T47D (cell line): ENCODE measurements at regions not wholly inside any gene's neighbourhood (a gene's known extent, or its start where the extent isn't known, plus 50 kb on each side); places are given as distances from the start of the nearest gene placed in this dataset.

ENCODE experiments used
- DNase-seq, 2 experiments: peaks; one replicate each; pipeline versions ENCODE4 v3.0.0 to v3.0.0-alpha.2; 2011 to 2012; ENCODE audit warnings: low read depth in 1 of 2, low spot score in 1 of 2
- JUND ChIP-seq: IDR thresholded peaks from 2 replicates; pipeline ENCODE4 v1.6.1; 2012; ENCODE audit warnings: low read depth
- in situ Hi-C: cut with HindIII; loops from 2 replicates; pipeline ENCODE4 v1.10.0; 2016; ENCODE audit warnings: low sequenced_read_pairs, low pct_unique_long_range_greater_than_20kb

DNA sequence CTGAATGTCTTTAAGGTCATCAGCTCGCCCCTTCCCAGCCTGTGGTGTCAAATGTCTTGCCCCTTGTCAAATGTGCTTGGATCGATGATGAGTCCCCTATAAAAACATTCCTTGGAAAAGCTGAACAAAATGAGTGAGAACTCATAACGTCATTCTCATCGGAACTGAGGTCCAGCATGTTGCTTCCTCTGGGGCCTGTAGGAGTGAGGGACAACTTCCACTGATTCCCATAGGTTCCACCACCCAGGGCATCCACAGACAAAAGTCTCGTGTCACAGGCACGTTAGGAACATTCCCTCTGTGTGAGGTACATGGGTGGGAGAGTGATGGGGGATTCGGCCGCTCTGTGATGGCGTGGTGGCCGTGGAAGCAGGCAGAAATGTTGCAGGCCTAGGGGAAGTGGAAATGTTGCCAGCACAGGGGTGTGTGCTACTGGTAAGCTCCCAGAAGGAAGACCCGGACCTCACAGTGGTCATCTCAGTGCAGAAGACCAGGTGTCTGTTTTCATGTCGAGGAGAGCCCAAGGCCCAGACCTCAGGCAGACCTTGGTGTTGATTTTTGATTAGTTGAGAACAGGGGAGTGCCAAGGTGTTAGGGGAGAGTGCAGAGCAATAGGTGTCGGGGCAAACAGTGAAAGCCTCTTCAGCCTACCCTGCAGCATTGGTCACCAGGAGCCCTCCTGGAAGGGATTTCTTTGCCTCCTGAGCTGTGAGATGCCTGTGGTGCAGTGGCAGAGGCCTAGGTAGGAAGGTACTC lies 96.8 kb downstream of the SNRPN start:
- no peak for TF ChIP-seq JUND
- no peak for DNase-seq
- in situ Hi-C loops: no loop called here

DNA sequence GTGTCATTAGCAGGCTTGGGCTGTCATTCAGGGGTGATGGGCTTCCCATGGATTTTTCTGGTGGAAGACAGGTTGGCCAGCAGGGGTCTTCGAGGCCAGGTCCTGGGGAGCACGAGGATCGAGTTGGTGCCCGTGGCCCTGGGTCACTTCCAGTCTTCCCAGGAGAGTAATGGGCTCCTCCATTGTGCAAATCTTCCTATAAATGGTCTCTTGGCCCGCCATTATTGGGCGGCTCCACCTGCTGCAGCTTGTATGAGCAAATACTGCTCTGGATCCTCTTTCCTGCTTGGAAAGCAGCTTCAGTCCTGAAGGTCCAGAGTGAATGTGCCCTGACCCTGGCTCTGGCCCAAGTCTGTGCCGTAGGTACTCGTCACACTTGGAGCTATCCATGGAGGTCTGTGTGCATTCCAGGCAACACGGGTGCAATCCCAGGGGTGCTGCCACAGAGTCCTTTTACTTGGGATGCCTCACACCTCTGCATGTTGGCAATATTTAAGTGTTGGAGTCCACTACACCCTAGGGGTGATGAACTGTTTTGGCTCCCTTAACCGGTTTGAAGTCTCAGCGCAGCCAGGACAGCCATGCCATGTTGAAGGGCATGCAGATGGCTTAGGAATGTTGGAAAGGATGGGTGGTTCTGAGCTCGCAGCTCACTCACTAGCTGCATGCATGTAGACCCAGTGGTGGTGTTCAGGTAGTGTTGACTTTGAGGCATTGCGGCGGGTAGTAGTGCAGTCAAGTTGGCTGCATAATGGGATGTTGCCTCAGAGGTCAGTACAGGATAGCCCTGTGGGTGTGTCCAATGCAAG lies 97.6 kb downstream of the SNRPN start:
- no peak for DNase-seq
- TF ChIP-seq JUND: no peak
- in situ Hi-C loops: no loop called here

DNA sequence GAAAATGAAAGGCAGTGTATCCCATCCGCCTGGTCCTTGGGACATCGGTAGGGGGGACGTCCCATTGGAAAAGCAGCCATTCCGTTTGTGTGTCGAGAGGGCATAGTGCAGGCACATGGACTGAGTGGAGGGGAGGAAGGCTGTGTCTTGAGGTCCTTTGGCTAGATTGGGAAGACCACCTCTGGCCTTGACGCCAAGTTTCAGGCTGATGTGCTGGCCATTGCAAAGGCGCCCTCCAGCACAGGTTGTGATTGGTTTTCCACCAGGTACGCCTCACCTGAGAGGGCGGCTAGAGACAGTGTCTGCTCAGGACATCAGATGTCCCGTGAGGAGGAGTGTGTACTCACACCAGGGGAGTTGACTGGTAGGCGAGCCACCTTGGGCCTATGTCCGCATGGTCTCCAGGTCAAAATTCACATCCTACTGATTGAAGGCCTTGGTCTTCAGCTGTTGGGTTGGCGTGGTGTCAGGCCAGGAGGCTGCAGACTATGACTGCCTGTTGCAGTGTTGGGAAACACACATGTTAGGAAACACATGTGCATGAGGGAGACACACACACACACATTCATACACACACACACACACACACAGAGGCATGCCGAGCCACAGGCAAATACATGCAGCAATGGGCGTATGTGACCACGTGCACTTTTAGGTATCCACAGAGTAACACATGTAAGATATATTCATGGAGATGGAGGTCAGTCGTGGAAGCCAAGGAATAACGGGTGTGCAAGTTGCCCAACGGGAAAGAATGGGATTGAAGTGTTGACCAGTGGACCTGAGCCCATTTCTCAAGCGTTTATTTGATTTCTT lies 98.4 kb downstream of the SNRPN start:
- in situ Hi-C loops: no loop called here
- no peak for TF ChIP-seq JUND
- DNase-seq: no peak

DNA sequence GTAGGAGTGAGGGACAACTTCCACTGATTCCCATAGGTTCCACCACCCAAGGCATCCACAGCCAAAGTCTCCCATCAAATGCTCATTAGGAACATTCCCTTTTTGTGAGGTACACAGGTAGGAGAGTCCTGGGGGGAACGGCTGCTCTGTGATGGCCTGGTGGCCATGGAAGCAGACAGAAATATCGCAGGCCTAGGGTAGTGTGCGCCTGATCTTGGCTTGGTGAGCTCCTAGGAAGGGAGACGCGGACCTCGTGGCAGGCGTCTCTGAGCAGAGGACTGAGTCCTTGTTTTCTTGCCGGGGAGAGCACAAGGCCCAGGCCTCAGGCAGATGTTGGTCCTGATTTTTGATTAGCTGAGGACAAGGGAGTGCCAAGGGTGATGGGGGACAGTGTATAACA lies 99.5 kb downstream of the SNRPN start:
- DNase-seq: no peak
- in situ Hi-C loops: no loop called here
- TF ChIP-seq JUND: no peak

DNA sequence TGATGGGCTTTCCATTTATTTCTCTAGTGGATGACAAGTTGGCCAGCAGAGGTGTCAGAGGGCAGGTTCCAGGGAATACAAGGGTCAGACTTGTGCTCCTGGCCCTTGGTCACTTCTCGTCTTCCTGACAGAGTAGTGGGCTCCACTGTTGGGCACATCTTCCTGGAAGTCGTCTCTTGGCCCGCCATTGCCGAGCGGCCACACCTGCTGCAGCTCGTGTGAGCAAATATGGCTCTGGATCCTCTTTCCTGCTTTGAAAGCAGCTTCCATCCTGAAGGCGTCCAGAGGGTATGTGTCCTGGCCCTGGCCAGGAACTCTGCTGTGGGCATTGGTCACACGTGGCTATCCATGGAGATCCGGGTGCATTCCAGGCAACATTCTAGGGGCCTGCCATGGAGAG lies 100.2 kb downstream of the SNRPN start:
- no peak for DNase-seq
- in situ Hi-C loops: no loop called here
- no peak for TF ChIP-seq JUND

DNA sequence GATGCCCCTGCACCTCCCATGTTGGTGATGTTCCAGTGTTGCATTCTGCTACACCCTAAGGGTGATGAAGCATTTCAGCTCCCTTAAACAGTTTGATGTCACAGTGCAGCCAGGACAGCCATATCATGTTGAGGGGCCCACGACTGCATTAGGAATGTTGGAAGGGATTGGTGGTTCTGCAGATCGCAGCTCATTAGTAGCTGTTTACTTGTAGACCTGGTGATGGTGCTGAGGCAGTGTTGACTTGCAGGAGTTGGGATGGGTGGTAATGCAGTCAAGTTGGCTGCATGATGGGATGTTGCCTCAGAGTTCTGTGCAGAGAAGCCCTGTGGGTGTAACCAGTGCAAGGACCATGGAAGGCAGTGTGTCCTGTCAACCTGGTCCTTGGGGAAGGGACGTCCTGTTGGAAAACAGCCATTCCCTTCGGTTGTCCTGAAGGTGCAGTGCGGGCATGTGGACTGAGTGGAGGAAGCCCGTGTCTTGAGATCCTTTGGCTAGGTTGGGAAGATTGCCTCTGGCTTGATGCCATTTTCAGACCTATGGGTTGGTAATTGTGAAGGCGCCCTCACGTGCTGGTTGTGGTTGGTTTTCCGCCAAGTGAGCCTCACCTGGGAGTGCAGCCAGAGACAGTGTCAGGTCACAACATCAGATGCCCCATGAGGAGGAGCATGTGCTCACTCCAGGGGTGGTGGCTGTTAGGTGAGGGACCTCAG lies 100.7 kb downstream of the SNRPN start:
- no peak for DNase-seq
- TF ChIP-seq JUND: no peak
- in situ Hi-C loops: no loop called here

DNA sequence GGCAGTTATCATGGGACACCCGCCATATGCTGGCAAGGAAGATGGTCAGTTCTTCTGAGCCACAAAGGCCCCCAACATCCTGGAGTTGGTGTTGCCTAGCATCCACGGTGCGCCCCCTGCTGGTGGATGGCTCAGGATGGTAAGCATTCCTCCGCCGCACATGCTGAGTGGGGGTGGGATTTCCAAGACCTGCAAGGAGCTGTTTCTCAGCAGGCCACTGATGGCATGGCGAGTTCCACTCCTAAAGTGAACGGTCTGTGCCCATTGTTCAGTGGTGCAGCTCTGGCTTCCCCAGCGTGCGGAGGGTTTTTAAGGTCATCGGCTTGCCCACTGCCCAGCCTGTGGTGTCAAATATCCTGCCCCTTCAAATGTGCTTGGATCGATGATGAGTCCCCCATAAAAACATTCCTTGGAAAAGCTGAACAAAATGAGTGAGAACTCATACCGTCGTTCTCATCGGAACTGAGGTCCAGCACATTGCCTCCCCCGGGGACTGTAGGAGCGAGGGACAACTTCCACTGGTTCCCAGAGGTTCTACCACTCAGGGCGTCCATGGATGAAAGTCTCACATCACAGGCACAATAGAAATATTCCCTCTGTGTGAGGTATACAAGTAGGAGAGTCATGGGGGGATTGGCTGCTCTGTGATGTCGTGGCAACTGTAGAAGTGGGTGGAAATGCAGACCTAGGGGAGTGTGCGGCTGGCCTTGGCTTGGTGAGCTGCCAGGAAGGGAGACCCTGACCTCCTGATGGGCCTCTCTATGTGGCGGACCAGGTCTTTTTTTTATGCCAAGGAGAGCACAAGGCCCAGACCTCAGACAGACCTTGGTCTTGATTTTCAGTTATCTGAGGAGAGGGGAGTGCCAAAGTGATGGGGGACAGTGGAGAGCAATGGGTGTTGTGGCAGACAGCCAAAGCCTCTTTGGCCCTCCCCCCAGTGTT lies 102.0 kb downstream of the SNRPN start:
- DNase-seq: no peak
- in situ Hi-C loops: no loop called here
- TF ChIP-seq JUND: no peak

DNA sequence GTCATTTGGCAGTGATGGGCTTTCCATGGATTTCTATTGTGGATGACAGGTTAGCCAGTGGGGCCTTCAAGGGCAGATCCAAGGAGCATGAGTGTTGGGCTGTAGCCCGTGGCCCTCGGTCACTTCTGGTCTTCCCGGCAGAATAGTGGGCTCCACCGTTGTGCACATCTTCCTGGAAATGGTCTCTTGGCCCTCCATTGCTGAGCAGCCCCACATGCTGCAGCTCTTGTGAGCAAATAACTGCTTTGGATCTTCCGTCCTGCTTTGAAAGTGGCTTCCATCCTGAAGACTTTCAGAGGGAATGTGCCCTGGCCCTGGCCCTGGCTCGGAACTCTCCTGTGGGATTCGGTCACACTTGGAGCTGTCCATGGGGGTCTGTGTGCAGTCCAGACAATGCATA lies 102.8 kb downstream of the SNRPN start:
- in situ Hi-C loops: no loop called here
- DNase-seq: no peak
- TF ChIP-seq JUND: no peak

DNA sequence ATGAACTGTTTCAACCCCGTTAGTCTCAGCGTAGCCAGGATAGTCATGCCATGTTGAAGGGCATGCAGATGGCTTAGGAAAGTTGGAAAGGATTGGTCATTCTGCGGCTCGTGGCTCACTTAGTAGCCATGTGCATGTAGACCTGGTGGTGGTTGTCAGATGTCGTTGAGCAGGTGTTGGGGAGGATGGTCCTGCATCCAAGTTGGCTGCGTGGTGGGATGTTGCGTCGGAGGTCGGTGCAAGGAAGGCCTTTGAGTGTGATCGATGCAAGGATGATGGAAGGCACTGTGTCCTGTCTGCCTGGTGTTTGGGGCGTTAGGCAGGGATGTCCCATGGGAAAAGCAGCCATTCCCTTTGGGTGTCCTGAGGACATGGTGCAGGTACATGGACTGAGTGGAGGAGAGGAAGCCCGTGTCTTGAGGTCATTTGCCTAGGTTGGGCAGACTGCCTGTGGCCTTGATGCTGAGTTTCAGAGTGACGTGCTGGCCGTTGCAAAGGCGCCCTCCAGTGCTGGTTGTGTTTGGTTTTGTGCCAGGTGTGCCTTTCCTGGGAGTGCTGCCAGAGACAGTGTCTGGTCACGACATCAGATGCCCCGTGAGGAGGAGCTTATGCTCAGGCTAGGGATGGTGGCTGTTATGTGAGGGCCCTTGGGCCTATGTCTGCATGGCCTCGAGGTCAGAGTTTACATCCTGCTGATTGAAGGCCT lies 103.4 kb downstream of the SNRPN start:
- in situ Hi-C loops: no loop called here

DNA sequence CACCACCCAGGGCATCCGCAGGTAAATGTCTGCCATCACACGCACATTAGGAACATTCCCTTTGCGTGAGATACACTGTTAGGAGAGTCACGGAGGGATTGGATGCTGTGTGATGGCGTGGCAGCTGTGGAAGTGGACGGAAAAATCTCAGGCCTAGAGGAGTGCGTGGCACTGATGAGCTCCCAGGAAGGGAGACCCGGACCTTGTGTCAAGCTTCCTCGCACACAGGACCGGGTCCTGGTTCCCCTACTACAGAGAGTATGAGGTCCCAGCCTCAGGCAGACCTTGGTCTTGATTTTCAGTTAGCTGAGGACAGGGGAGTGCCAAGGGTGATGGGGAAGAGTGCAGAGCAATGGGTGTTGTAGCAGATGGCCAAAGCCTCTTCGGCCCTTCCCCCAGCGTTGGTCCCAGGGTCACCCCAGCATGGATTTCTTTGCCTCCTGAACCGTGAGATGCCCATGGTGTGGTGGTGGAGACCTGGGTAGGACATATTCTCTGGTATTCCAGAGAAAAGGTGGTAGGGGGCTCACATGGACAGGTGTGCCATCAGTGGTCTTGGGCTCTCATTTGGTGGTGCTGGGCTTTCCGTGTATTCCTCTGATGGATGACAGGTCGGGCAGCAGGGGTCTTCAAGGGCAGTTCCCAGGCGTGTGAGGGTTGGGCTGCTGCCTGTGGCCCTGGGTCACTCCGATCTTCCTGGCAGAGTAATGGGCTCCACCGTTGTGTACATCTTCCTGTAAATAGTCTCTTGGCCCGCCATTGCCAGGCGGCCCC lies 105.1 kb downstream of the SNRPN start:
- no peak for DNase-seq
- no peak for TF ChIP-seq JUND
- in situ Hi-C loops: no loop called here

More for the DNA sequence above, 103.4 kb downstream of the SNRPN start:
- no peak for DNase-seq
- TF ChIP-seq JUND: no peak
